GM12864 (cell line): ENCODE measurements at regions not wholly inside any gene's neighbourhood (a gene's known extent, or its start where the extent isn't known, plus 50 kb on each side); places are given as distances from the start of the nearest gene placed in this dataset.
"Not testable (repeated sequence)": the region's sequence is repeated elsewhere in the genome, so short reads cannot be mapped to it uniquely, and the experiment has no call there.

Experiments used
- DNase-seq: peaks from one replicate; pipeline ENCODE4 v3.0.0-alpha.2; 2011; ENCODE audit warnings: low read depth
- H3K4me3 ChIP-seq: 2 replicates; pipeline ENCODE4 v1.5.1; 2011; ENCODE audit warnings: mild to moderate bottlenecking, low read depth, low read length, control low read depth
- CTCF ChIP-seq: IDR thresholded peaks from 2 replicates; pipeline ENCODE4 v1.5.1; 2011; ENCODE audit warnings: low read depth, mild to moderate bottlenecking, moderate library complexity, low read length, control low read depth, inconsistent platforms; ENCODE audit errors: missing control alignments

DNA sequence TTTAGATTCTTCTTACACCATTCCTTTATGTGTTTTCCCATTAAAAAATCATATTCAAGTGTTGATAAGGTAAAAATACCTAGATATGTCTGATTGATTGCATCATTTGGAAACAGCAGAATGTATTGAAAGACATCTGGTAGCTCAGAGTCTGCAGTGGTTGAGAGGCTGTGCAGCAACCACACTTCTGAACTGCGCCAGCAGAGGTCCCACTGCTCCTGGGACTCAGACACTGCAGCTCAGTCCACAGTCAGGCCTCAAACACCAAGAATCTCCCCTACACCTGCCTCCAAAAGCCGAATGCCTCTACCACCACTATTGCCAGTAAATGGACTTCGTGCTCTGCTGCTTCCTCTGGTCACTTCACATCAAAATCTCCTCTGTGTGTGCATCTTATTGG is 176.9 kb upstream of the LMCD1 start:
- TF ChIP-seq CTCF, result peak; percentile 71
- no peak overlapping the region for H3K4me3 ChIP-seq
- peak; percentile 2 for DNase-seq

- H3K4me3 ChIP-seq, result no peak overlapping the region
- DNase-seq, result no peak
- TF ChIP-seq CTCF, result no peak
These were observed 176.3 kb upstream of the LMCD1 start for GRCh38 chr3:8325306-8325705.

GRCh38 chr3:8325833-8326232 is 175.8 kb upstream of the LMCD1 start:
- H3K4me3 ChIP-seq, DNase-seq: not testable (repeated sequence)

- no peak overlapping the region for H3K4me3 ChIP-seq
- no peak for TF ChIP-seq CTCF
- no peak for DNase-seq
These were observed 173.9 kb upstream of the LMCD1 start for GRCh38 chr3:8327739-8328138.

DNA sequence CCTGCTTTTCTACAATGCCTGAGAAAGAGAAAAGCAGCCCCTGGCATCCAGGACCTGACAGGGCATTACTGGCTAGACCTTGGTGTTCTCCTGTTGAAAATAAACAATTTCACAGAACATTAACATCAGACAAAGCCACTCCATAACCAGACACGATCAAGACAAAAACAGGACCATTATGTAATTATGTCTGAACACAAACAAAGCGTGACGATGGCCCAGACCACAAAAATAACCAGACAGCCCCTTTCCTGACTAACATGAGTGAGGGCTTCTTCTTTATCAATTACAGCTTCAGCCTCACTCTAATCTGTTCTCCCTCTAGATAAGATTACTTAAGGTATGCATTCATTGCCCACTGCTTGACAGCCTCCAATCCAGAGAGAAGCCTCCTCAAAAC is 172.7 kb upstream of the LMCD1 start:
- DNase-seq, result no peak

GRCh38 chr3:8329598-8329997 is 172.0 kb upstream of the LMCD1 start:
- DNase-seq, result no peak
- TF ChIP-seq CTCF, result no peak
- no peak overlapping the region for H3K4me3 ChIP-seq

More for the DNA sequence above, 172.7 kb upstream of the LMCD1 start:
- H3K4me3 ChIP-seq, result no peak overlapping the region
- TF ChIP-seq CTCF, result no peak

DNA sequence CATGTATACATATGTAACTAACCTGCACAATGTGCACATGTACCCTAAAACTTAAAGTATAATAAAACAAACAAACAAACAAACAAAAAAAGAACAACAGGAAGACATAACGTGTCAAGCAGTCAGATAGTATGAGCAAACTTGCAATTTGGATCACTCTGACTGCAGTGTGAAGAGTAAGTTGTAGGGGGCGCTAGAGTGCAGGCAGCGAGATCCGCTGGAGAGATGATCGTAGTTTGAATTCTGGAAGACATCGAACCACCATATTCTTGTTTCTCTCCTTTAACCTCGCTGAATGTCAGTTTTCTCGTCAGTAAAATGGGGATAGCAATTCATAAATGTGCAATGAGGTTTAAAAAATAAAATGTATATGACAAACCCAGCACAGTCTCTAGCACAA is 165.2 kb upstream of the LMCD1 start:
- no peak overlapping the region for H3K4me3 ChIP-seq
- no peak for DNase-seq
- peak; percentile 50 for TF ChIP-seq CTCF

- TF ChIP-seq CTCF, result no peak
- no peak for DNase-seq
- H3K4me3 ChIP-seq, result no peak overlapping the region
These were observed 163.2 kb upstream of the LMCD1 start for GRCh38 chr3:8338424-8338823.
